ENCODE measurements at regions not wholly inside any gene's neighbourhood (a gene's known extent, or its start where the extent isn't known, plus 50 kb on each side); places are given as distances from the start of the nearest gene placed in this dataset.

DNA sequence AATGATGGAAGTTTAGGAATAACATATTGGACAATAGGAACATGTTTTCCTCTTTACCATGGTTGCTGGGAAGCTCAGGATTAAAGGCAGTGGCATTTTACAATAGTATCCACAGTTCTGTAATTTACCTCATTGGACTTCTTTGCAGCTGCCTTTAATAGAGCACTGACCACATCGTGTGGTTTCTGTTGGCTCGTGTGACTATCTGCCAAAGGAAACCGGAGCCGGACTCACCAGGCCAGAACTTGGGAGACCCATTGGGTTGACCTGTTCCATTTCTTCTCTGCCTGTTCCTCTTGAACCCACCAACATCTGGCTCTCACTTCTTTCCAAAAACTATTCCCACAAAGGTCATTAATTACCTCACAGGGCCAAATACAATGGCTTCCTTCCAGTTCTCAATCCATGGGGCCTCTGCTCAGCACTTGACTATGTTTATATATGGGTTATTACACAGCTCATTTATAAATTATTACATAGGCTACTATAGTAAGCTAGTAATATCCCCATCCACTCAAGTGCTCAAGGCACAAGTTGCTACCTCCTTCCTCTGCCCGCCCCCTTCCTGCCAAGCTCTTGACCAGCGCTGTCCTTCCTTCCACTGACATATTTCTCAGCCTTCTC, 121.5 kb upstream of the VASH1 start:
- Histone ChIP-seq H3K9ac (no peak overlapping the region), H3K9me2 (no peaks in the 10 kb centered on the region), H4K20me1 (ENCODE audit: insufficient read depth) (no peaks in the 10 kb centered on the region), H3K4me2 (no peak overlapping the region), H2AFZ (ENCODE audit: low read depth) (no peak overlapping the region), H3K4me1 (ENCODE audit: control insufficient read depth in 1 of 2, insufficient read depth in 2 of 2, low read depth in 1 of 2, low read length in 1 of 2) (peaks cover 0 to 5% of the 10 kb centered on the region in 2 experiments; a peak in 1 of 4 replicates), H3K27ac (ENCODE audit: low read depth in 2 of 2, low read length in 1 of 2) (no peak overlapping the region), H3F3A (replicated peaks; ENCODE audit: insufficient read depth) (no peaks in the 10 kb centered on the region), H3K36me3 (replicated peaks in 1 of 2; ENCODE audit: control insufficient read depth in 1 of 2, insufficient read depth in 2 of 2, low read length in 1 of 2) (no peaks in the 10 kb centered on the region), H3K79me2 (ENCODE audit: insufficient read depth) (no peaks in the 10 kb centered on the region), H3K4me3 (ENCODE audit: low read depth in 2 of 2, low read length in 1 of 2) (no peak overlapping the region), H3K9me3 (no peaks in the 10 kb centered on the region), H3K27me3 (ENCODE audit: insufficient read depth) (no peaks in the 10 kb centered on the region)
- CTCF ChIA-PET, result interaction anchor here (0.7 to 2.1 kb wide), 4 partner anchors 8 to 589 kb away, joined by 3 to 6 read pairs (median 4); no protein-coding TSS in a partner anchor
- POLR2A ChIA-PET, result no interaction called here
- 55% methylated on average over 5 of the region's 6 CpGs for WGBS (ENCODE audit: low lambda C conversion rate)
- TF ChIP-seq GATA2 (CRISPR knock-in tag; IDR thresholded peaks at IDR 0.05), result no peak
- no peak for TF ChIP-seq TCF12 (IDR thresholded peaks at IDR 0.05)
- TF ChIP-seq, protein P1, sequence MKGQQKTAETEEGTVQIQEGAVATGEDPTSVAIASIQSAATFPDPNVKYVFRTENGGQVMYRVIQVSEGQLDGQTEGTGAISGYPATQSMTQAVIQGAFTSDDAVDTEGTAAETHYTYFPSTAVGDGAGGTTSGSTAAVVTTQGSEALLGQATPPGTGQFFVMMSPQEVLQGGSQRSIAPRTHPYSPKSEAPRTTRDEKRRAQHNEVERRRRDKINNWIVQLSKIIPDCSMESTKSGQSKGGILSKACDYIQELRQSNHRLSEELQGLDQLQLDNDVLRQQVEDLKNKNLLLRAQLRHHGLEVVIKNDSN (IDR thresholded peaks at IDR 0.05; ENCODE audit: borderline replicate concordance, low read depth), result no peak
- TF ChIP-seq NRF1 (IDR thresholded peaks at IDR 0.05; ENCODE audit: low read depth, low read length), result no peak
- no peak for TF ChIP-seq CHD2 (IDR thresholded peaks at IDR 0.05; ENCODE audit: low read length, partially characterized antibody)
- TF ChIP-seq, protein P2, sequence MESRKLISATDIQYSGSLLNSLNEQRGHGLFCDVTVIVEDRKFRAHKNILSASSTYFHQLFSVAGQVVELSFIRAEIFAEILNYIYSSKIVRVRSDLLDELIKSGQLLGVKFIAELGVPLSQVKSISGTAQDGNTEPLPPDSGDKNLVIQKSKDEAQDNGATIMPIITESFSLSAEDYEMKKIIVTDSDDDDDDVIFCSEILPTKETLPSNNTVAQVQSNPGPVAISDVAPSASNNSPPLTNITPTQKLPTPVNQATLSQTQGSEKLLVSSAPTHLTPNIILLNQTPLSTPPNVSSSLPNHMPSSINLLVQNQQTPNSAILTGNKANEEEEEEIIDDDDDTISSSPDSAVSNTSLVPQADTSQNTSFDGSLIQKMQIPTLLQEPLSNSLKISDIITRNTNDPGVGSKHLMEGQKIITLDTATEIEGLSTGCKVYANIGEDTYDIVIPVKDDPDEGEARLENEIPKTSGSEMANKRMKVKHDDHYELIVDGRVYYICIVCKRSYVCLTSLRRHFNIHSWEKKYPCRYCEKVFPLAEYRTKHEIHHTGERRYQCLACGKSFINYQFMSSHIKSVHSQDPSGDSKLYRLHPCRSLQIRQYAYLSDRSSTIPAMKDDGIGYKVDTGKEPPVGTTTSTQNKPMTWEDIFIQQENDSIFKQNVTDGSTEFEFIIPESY (IDR thresholded peaks at IDR 0.05; ENCODE audit: borderline replicate concordance, low read depth), result no peak
- TF ChIP-seq RXRA (IDR thresholded peaks at IDR 0.05; ENCODE audit: borderline replicate concordance, low read depth), result no peak
- no peak for TF ChIP-seq FOXM1 (IDR thresholded peaks at IDR 0.05; ENCODE audit: low read depth)
- no peak for TF ChIP-seq SIN3A (IDR thresholded peaks at IDR 0.05; ENCODE audit: borderline replicate concordance, low read depth, low read length)
- TF ChIP-seq FOXJ3 (CRISPR knock-in tag; IDR thresholded peaks at IDR 0.05), result no peak
- TF ChIP-seq ELF1 (IDR thresholded peaks at IDR 0.05), result no peak
- no peak for TF ChIP-seq TEAD4 (IDR thresholded peaks at IDR 0.05; ENCODE audit: borderline replicate concordance, insufficient read depth)
- no peak for TF ChIP-seq MXI1 (IDR thresholded peaks at IDR 0.05; ENCODE audit: low read depth, low read length)
- no peak for TF ChIP-seq TAF1 (IDR thresholded peaks at IDR 0.05; ENCODE audit: borderline replicate concordance, low read depth, low read length)
- no peak for TF ChIP-seq EZH2phosphoT487 (IDR thresholded peaks at IDR 0.05; ENCODE audit: borderline replicate concordance, low read depth)
- no peak for TF ChIP-seq FOSL2 (IDR thresholded peaks at IDR 0.05; ENCODE audit: borderline replicate concordance, low read depth)
- TF ChIP-seq, protein P3, sequence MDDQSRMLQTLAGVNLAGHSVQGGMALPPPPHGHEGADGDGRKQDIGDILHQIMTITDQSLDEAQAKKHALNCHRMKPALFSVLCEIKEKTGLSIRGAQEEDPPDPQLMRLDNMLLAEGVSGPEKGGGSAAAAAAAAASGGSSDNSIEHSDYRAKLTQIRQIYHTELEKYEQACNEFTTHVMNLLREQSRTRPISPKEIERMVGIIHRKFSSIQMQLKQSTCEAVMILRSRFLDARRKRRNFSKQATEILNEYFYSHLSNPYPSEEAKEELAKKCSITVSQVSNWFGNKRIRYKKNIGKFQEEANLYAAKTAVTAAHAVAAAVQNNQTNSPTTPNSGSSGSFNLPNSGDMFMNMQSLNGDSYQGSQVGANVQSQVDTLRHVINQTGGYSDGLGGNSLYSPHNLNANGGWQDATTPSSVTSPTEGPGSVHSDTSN (IDR thresholded peaks at IDR 0.05), result no peak
- no peak for TF ChIP-seq SMC3 (IDR thresholded peaks at IDR 0.05; ENCODE audit: low read depth, low read length)
- no peak for TF ChIP-seq MEF2A (IDR thresholded peaks at IDR 0.05; ENCODE audit: borderline replicate concordance, low read depth)
- no peak for DNase-seq
